Kidney (tissue), 13 donors: ENCODE measurements at regions not wholly inside any gene's neighbourhood (a gene's known extent, or its start where the extent isn't known, plus 50 kb on each side); places are given as distances from the start of the nearest gene placed in this dataset.

Experiments used
- DNase-seq, 5 donors: peaks; one replicate each; pipeline ENCODE4 v3.0.0-alpha.2; 2013 to 2020
- FAIRE-seq: peaks from 2 replicates; lab custom pipeline; 2012; peaks lifted over from hg19 to GRCh38; lab: Jason Lieb, UNC
- H3K27ac ChIP-seq, 2 donors: one replicate each; pipeline ENCODE4 v1.7.0; 2013; ENCODE audit warnings: low read depth in 2 of 2, low read length in 2 of 2, inconsistent platforms in 1 of 2
- H3K27me3 ChIP-seq: one replicate; pipeline ENCODE4 v1.7.1; 2013; ENCODE audit warnings: low read length, inconsistent platforms; ENCODE audit not compliant: control insufficient read depth, insufficient read depth
- H3K36me3 ChIP-seq, 3 donors: one replicate each; pipeline versions ENCODE4 v1.7.0 to v1.7.1; 2013; ENCODE audit warnings: low read length in 3 of 3, control low read depth in 1 of 3, inconsistent platforms in 1 of 3; ENCODE audit not compliant: insufficient read depth in 3 of 3, control insufficient read depth in 2 of 3
- H3K4me1 ChIP-seq, 3 donors: one replicate each; pipeline versions ENCODE4 v1.7.0 to v1.7.1; 2013; ENCODE audit warnings: low read length in 3 of 3, inconsistent platforms in 1 of 3, low read depth in 1 of 3; ENCODE audit not compliant: control insufficient read depth in 2 of 3, insufficient read depth in 2 of 3
- H3K4me3 ChIP-seq, 3 donors: one replicate each; pipeline versions ENCODE4 v1.7.0 to v1.8.1; 2013; ENCODE audit warnings: low read length in 3 of 3, control low read depth in 1 of 3, inconsistent platforms in 1 of 3
- H3K9ac ChIP-seq, 3 donors: one replicate each; pipeline versions ENCODE4 v1.7.0 to v1.7.1; 2013; ENCODE audit warnings: low read length in 3 of 3, control low read depth in 1 of 3, inconsistent platforms in 1 of 3
- H3K9me3 ChIP-seq, 3 donors: one replicate each; pipeline versions ENCODE4 v1.7.0 to v1.7.1; 2013; ENCODE audit warnings: low read length in 3 of 3, control low read depth in 1 of 3, inconsistent platforms in 1 of 3; ENCODE audit not compliant: control insufficient read depth in 2 of 3, insufficient read depth in 1 of 3
- intact Hi-C: fragments of 100-400 bp; cut with DNase I; formaldehyde crosslinking; loops from one replicate; pipeline ENCODE4 v1.11.1; 2022
- TF ChIP-seq, protein P1 (sequence below): IDR thresholded peaks from 3 replicates; pipeline ENCODE4 v1.5.1; 2012; ENCODE audit warnings: mild to moderate bottlenecking, moderate library complexity, borderline replicate concordance; ENCODE audit not compliant: insufficient read depth; ENCODE audit errors: extremely low read depth
- donor health status: control.
- donor health status: control.
- donor health status: control.
- donor health status: control.
- donor health status: control.
- donor health status: DM: yes; HTN: yes; CAD: no.
- donor health status: Normal renal cell carcinoma (clear cell type).

DNA sequence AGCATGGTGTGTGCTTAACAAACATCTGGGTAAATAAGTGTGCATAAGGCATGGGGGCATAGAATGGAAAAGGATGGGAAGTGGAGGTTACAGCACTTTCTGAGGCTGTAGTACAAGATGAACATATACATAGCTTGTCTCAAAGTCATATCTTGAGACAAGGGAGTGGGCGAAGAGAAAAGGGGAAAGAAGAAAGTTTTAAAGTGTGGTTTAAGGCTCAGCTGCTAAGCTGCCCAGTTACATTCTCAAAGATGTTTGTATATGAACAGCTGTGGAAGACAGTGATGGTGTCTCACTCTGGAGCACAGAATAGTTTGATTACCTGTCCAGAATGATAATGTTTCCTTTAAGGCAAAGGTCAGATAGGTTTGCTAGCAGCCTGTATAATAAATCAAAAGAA is 61.9 kb upstream of the LANCL2 start:
- DNase-seq (no peak), FAIRE-seq (no peak)
- Histone ChIP-seq H3K27me3 (no peaks in the 10 kb centered on the region), H3K4me1 (no peaks in the 10 kb centered on the region), H3K9ac (no peak overlapping the region), H3K27ac (no peak overlapping the region), H3K9me3 (no peaks in the 10 kb centered on the region), H3K36me3 (no peaks in the 10 kb centered on the region), H3K4me3 (no peak overlapping the region)
- TF ChIP-seq, protein P1, sequence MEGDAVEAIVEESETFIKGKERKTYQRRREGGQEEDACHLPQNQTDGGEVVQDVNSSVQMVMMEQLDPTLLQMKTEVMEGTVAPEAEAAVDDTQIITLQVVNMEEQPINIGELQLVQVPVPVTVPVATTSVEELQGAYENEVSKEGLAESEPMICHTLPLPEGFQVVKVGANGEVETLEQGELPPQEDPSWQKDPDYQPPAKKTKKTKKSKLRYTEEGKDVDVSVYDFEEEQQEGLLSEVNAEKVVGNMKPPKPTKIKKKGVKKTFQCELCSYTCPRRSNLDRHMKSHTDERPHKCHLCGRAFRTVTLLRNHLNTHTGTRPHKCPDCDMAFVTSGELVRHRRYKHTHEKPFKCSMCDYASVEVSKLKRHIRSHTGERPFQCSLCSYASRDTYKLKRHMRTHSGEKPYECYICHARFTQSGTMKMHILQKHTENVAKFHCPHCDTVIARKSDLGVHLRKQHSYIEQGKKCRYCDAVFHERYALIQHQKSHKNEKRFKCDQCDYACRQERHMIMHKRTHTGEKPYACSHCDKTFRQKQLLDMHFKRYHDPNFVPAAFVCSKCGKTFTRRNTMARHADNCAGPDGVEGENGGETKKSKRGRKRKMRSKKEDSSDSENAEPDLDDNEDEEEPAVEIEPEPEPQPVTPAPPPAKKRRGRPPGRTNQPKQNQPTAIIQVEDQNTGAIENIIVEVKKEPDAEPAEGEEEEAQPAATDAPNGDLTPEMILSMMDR: no peak
- intact Hi-C loops: no loop called here

DNA sequence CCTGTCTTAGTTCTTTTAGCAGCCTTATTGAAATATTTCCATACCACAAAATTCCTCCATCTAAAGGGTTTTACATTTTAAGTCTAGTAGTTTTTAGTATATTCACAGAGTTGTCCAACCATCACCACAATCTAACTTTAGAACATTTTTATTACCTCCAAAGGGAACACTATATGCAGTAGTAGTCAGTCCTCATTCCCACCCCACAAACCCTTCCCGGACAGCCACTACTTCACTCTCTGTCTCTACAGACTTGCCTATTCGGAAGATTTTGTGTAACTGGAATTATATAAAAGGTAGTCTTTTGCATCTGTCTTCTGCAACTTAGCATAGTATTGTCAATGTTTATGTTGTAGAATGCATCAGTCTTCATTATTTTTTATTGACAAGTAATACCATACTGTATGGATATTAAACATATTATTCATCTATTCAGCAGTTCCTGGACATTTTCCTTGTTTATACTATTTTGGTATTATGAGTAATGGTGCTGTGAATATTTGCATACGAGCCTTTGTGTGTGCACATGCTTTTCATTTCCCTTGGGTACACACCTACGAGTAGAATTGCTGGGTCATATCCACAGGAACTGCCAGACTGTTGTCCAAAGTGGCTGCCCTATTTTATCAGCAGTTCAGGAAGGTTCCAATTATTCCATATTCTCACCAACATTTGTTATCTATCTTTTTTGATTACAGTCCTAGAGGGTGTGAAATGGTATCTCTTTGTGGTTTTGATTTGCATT is 60.9 kb upstream of the LANCL2 start:
- DNase-seq (no peak), FAIRE-seq (no peak)

DNA sequence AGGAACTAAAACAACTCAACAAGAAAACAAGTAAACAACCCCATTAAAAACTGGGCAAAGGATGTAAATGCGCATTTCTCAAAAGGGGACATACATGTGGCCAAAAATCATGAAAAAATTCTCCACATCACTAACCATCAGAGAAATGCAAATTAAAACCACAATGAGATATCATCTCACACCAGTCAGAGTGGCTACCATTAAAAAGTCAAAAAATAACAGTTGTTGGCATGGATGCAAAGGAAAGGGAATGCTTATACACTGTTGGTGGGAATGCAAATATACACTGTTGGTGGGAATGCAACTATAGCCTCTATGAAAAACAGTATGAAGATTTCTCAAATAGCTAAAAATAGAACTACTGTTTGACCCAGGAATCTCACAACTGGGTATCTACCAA is 60.0 kb upstream of the LANCL2 start:
- H3K27me3 ChIP-seq: no peaks in the 10 kb centered on the region
- no peak overlapping the region for H3K4me3 ChIP-seq
- TF ChIP-seq, protein P1: no peak
- FAIRE-seq (no peak), DNase-seq (no peak)
- intact Hi-C loops: no loop called here
- no peak overlapping the region for H3K27ac ChIP-seq
- no peak overlapping the region for H3K9ac ChIP-seq
- no peaks in the 10 kb centered on the region for H3K4me1 ChIP-seq
- H3K36me3 ChIP-seq: no peaks in the 10 kb centered on the region
- no peaks in the 10 kb centered on the region for H3K9me3 ChIP-seq

More for the DNA sequence above, 60.9 kb upstream of the LANCL2 start:
- H3K36me3 ChIP-seq: no peaks in the 10 kb centered on the region
- H3K9me3 ChIP-seq: no peaks in the 10 kb centered on the region
- no peaks in the 10 kb centered on the region for H3K4me1 ChIP-seq
- no peaks in the 10 kb centered on the region for H3K27me3 ChIP-seq
- no peak overlapping the region for H3K9ac ChIP-seq
- H3K4me3 ChIP-seq: no peak overlapping the region
- H3K27ac ChIP-seq: no peak overlapping the region
- intact Hi-C loops: no loop called here
- TF ChIP-seq, protein P1: no peak
